AG10803 (cell line): ENCODE measurements at regions not wholly inside any gene's neighbourhood (a gene's known extent, or its start where the extent isn't known, plus 50 kb on each side); places are given as distances from the start of the nearest gene placed in this dataset.

Experiments
- DNase-seq: peaks from one replicate; pipeline ENCODE4 v3.0.0; 2010; ENCODE audit warnings: low read depth
- H3K4me3 ChIP-seq: 2 replicates; pipeline ENCODE4 v1.5.1; 2011; ENCODE audit warnings: mild to moderate bottlenecking, low read length, control low read depth
- CTCF ChIP-seq: conservative IDR thresholded peaks from 2 replicates; pipeline ENCODE4 v1.5.1; 2011; ENCODE audit warnings: mild to moderate bottlenecking, low read length, control low read depth, inconsistent platforms

GRCh38 chr11:88415495-88415894 is 78.0 kb upstream of the CTSC start:
- no peak for TF ChIP-seq CTCF
- no peak for DNase-seq
- H3K4me3 ChIP-seq: no peak overlapping the region

DNA sequence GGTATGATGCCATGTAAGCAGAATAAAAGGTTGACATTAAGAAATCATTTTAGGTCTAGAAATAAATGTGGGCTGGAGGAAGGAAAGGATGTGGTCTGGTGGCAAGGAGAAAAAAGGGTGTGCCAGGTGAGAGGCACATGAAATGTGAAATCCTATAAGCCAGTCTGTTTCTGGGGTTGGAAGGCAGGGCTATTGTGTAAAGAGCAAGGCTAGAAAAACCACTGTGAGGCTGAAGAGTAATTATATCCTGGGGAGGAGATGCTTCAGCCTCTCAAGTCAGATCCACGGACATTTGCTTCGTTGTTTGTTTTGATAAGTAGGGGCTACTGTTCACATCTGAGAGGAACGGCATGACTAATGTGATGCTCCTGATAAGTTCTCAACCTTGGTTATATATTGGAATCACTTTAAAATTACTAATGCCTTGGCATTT is 77.5 kb upstream of the CTSC start:
- H3K4me3 ChIP-seq: no peak overlapping the region
- no peak for DNase-seq
- no peak for TF ChIP-seq CTCF

GRCh38 chr11:88414385-88414861 is 76.9 kb upstream of the CTSC start:
- no peak for TF ChIP-seq CTCF
- no peak overlapping the region for H3K4me3 ChIP-seq
- peak; percentile 29 for DNase-seq

- no peak for TF ChIP-seq CTCF
- H3K4me3 ChIP-seq: no peak overlapping the region
- DNase-seq: peak; percentile 68
These were observed 73.7 kb upstream of the CTSC start for GRCh38 chr11:88411265-88411664.

GRCh38 chr11:88410656-88411055 is 73.1 kb upstream of the CTSC start:
- no peak for TF ChIP-seq CTCF
- H3K4me3 ChIP-seq: no peak overlapping the region
- DNase-seq: no peak

- DNase-seq: no peak
- no peak overlapping the region for H3K4me3 ChIP-seq
- TF ChIP-seq CTCF: no peak
These were observed 72.5 kb upstream of the CTSC start for GRCh38 chr11:88410056-88410455.

- TF ChIP-seq CTCF: no peak
- DNase-seq: no peak
- H3K4me3 ChIP-seq: no peak overlapping the region
These were observed 69.3 kb upstream of the CTSC start for GRCh38 chr11:88406876-88407275.
